Gastrocnemius medialis (tissue), 4 donors: ENCODE measurements at regions not wholly inside any gene's neighbourhood (a gene's known extent, or its start where the extent isn't known, plus 50 kb on each side); places are given as distances from the start of the nearest gene placed in this dataset.

ENCODE experiments used
- CTCF ChIP-seq, 5 experiments: fragments of 450-650 bp in 3 of 5; fragments of 200-600 bp in 2 of 5; sonication (generic) in 2 of 5; IDR thresholded peaks in 4 of 5; conservative IDR thresholded peaks in 1 of 5; 1 replicate in 4 of 5; 2 replicates in 1 of 5; pipeline ENCODE4 v1.5.1; 2016 to 2019; ENCODE audit warnings: antibody characterized with exemption in 5 of 5, mild to moderate bottlenecking in 3 of 5, moderate library complexity in 3 of 5
- POLR2A ChIP-seq, 2 donors: fragments of 450-650 bp; IDR thresholded peaks; one replicate each; pipeline ENCODE4 v1.6.1; 2017; ENCODE audit warnings: antibody characterized with exemption in 2 of 2, mild to moderate bottlenecking in 2 of 2, moderate library complexity in 2 of 2

GRCh38 chr5:67971223-67971830, 244.2 kb upstream of the PIK3R1 start:
- TF ChIP-seq CTCF (IDR thresholded peaks at IDR 0.05 in 4 of 5, conservative IDR thresholded peaks at IDR 0.05 in 1 of 5) (no peak), POLR2A (IDR thresholded peaks at IDR 0.05) (no peak)
